Thyroid gland (tissue), 4 donors: ENCODE measurements at regions not wholly inside any gene's neighbourhood (a gene's known extent, or its start where the extent isn't known, plus 50 kb on each side); places are given as distances from the start of the nearest gene placed in this dataset.

ENCODE experiments used
- DNase-seq, 2 donors: peaks; one replicate each; pipeline ENCODE4 v3.0.0-alpha.2; 2019
- H3K27ac ChIP-seq, 3 donors: fragments of 200-600 bp; sonication (generic); 1 replicate in 2 of 3; 2 replicates in 1 of 3; pipeline ENCODE4 v1.5.1; 2016 to 2019; ENCODE audit warnings: mild to moderate bottlenecking in 1 of 3, moderate library complexity in 1 of 3
- H3K27me3 ChIP-seq: fragments of 200-600 bp; sonication (generic); one replicate; pipeline ENCODE4 v1.5.1; 2019
- H3K36me3 ChIP-seq, 2 donors: fragments of 200-600 bp; sonication (generic); one replicate each; pipeline ENCODE4 v1.5.1; 2016 to 2019
- H3K4me1 ChIP-seq, 2 donors: fragments of 200-600 bp; sonication (generic); one replicate each; pipeline ENCODE4 v1.5.1; 2017 to 2019
- H3K4me3 ChIP-seq, 3 donors: fragments of 200-600 bp; sonication (generic); replicated peaks in 1 of 3; 1 replicate in 2 of 3; 2 replicates in 1 of 3; pipeline ENCODE4 v1.5.1; 2016; ENCODE audit warnings: mild to moderate bottlenecking in 1 of 3
- H3K9me3 ChIP-seq: fragments of 200-600 bp; sonication (generic); one replicate; pipeline ENCODE4 v1.5.1; 2017
- CTCF ChIP-seq, 6 experiments: fragments of 200-600 bp in 3 of 6; fragments of 450-650 bp in 3 of 6; sonication (generic) in 3 of 6; IDR thresholded peaks; one replicate each; pipeline ENCODE4 v1.5.1; 2016 to 2019; ENCODE audit warnings: antibody characterized with exemption in 6 of 6, mild to moderate bottlenecking in 2 of 6, inconsistent platforms in 1 of 6, moderate library complexity in 1 of 6
- POLR2A ChIP-seq, 2 donors: fragments of 450-650 bp; IDR thresholded peaks; one replicate each; pipeline ENCODE4 v1.6.1; 2017; ENCODE audit warnings: antibody characterized with exemption in 2 of 2, mild to moderate bottlenecking in 2 of 2, moderate library complexity in 1 of 2
- WGBS, 2 donors: methylation state at CpG; one replicate each; pipeline ENCODE4 v1.1.5; 2017; 5-methylcytosine and 5-hydroxymethylcytosine counted together
- intact Hi-C: fragments of 100-400 bp; cut with DNase I; formaldehyde crosslinking; loops from one replicate; pipeline ENCODE4 v1.15.1; 2023

- no peak for TF ChIP-seq CTCF (IDR thresholded peaks at IDR 0.05)
- no peak for TF ChIP-seq POLR2A (IDR thresholded peaks at IDR 0.05)
- WGBS, 2 donors: 57 to 77% methylated on average over 1 of the region's 1 CpG
- H3K27ac ChIP-seq: no peak overlapping the region
- no peaks in the 10 kb centered on the region for H3K36me3 ChIP-seq
- no peaks in the 10 kb centered on the region for H3K9me3 ChIP-seq
- no peaks in the 10 kb centered on the region for H3K27me3 ChIP-seq
- no peak for DNase-seq
- no peak overlapping the region for H3K4me3 ChIP-seq
- no peaks in the 10 kb centered on the region for H3K4me1 ChIP-seq
- intact Hi-C loops: no loop called here
These were observed 76.7 kb upstream of the CHD1 start for GRCh38 chr5:99005506-99005905.

GRCh38 chr5:99004960-99005359 is 76.2 kb upstream of the CHD1 start:
- no peaks in the 10 kb centered on the region for H3K27me3 ChIP-seq
- no peaks in the 10 kb centered on the region for H3K36me3 ChIP-seq
- WGBS, 2 donors: 0 to 40% methylated on average over 1 of the region's 1 CpG
- intact Hi-C loops: no loop called here
- H3K9me3 ChIP-seq: no peaks in the 10 kb centered on the region
- H3K4me3 ChIP-seq: no peak overlapping the region
- H3K4me1 ChIP-seq: no peaks in the 10 kb centered on the region
- TF ChIP-seq POLR2A (IDR thresholded peaks at IDR 0.05) (no peak), CTCF (IDR thresholded peaks at IDR 0.05) (no peak)
- DNase-seq: no peak
- H3K27ac ChIP-seq: no peak overlapping the region

DNA sequence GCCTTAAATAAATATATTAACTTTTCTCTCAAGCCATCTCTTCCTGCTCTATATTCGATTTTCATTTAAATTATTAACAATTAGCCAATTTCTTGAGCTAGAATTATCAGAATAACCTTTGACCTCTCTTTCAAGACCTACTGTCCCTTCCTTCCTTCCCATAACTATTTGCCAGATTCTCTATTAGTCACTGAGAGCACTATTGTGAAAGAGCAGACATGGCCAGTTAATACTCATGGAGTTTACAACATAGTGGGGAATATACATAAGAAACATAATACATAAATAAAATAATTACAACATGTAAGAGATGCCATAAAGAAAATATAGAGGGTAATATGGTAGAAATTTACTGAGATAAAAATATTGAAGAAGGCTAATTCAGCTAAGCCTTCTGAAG is 72.1 kb upstream of the CHD1 start:
- H3K27me3 ChIP-seq: no peaks in the 10 kb centered on the region
- 66 to 70% methylated on average over 1 of the region's 1 CpG for WGBS, 2 donors
- H3K4me1 ChIP-seq: no peaks in the 10 kb centered on the region
- intact Hi-C loops: no loop called here
- TF ChIP-seq POLR2A (IDR thresholded peaks at IDR 0.05) (no peak), CTCF (IDR thresholded peaks at IDR 0.05) (no peak)
- no peak for DNase-seq
- no peaks in the 10 kb centered on the region for H3K9me3 ChIP-seq
- no peak overlapping the region for H3K4me3 ChIP-seq
- no peaks in the 10 kb centered on the region for H3K36me3 ChIP-seq
- H3K27ac ChIP-seq: no peak overlapping the region

- Histone ChIP-seq H3K9me3 (no peaks in the 10 kb centered on the region), H3K27ac (no peak overlapping the region), H3K36me3 (no peaks in the 10 kb centered on the region), H3K4me3 (no peak overlapping the region), H3K4me1 (no peaks in the 10 kb centered on the region), H3K27me3 (no peaks in the 10 kb centered on the region)
- intact Hi-C loops: no loop called here
- no peak for TF ChIP-seq CTCF (IDR thresholded peaks at IDR 0.05)
- TF ChIP-seq POLR2A (IDR thresholded peaks at IDR 0.05): no peak
- DNase-seq: no peak
- WGBS, 2 donors: 80 to 88% methylated on average over 3 of the region's 3 CpGs
These were observed 71.4 kb upstream of the CHD1 start for GRCh38 chr5:99000221-99000620.

DNA sequence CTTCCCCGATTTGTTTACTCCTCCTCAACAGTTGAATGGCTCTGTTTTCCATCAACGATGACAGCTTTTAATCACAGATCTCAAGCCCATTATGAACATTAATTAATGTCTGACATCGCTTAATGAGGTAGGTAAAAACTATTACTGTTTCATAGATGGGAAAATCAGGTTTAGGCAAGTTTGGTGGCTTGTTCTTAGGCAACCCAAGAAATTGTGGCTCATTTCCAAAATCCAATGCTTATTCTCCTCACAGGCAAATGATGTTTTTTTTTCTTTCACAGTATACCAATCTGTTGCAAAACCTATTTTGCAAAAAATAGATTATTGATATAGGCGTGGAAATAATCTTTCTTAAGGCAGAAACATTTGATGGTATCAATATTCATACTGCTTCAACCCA is 70.8 kb upstream of the CHD1 start:
- H3K27ac ChIP-seq: no peak overlapping the region
- no peaks in the 10 kb centered on the region for H3K36me3 ChIP-seq
- no peaks in the 10 kb centered on the region for H3K4me1 ChIP-seq
- 82 to 92% methylated on average over 4 of the region's 4 CpGs for WGBS, 2 donors
- no peaks in the 10 kb centered on the region for H3K9me3 ChIP-seq
- DNase-seq: no peak
- H3K27me3 ChIP-seq: no peaks in the 10 kb centered on the region
- intact Hi-C loops: no loop called here
- no peak overlapping the region for H3K4me3 ChIP-seq
- TF ChIP-seq POLR2A (IDR thresholded peaks at IDR 0.05) (no peak), CTCF (IDR thresholded peaks at IDR 0.05) (no peak)
